NOMO-1 treated with dmso at 0.1 percent for 144 hours (cell line): ENCODE measurements at regions not wholly inside any gene's neighbourhood (a gene's known extent, or its start where the extent isn't known, plus 50 kb on each side); places are given as distances from the start of the nearest gene placed in this dataset.

Experiments
- DNase-seq: peaks from one replicate; lab custom pipeline; 2025; ENCODE audit not compliant: unreplicated experiment; lab: John Stamatoyannopoulos, UW

DNA sequence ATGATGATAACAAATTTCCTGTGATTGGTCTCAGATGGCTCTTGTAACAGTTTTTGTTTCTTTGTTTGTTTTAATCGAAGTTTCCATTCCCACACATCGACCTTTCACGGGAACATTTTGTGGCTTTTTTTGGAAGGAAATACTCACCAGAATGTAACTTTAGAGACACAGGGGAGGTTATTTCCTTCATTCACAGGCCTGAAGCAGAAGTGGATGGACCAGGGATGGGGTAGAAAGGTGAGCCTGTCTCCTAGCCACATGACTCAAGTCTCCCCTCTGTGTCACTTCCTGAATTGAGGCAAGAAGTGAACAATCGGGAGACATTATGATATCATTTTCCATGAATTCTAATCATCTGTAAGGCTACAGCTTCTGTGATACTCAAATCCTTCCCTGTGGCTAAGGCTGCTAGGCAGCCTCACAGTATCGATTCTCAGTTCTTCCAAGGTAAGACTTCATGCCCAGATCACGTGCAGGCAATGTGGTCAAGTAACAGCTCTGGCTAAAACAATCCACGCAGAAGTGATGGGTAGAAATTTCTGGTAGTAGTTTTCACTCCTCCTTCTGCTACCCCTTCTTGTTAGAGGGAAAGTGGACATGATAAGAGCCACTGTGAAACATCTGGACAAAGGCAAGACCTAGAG is 203.9 kb upstream of the NEBL start:
- DNase-seq, result no peak

DNA sequence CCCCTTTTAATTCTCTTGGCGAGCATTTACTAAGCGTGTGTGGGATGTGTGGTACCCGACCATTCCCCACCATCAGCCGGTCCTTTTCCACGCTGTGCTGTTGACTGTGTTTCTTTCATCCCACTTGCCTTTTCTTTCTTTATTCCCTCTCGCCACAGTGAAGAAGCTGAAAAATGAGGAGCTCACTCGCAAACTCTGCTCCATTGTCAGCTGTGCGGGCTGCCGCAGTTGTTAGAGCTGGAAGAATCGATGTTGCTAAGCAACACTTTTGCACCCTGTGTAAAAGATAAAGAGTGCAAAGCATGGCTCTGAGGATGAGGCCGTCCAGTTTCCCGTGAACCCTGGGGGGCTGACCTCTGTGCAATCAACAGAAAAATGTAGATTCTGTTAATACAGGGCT is 203.1 kb upstream of the NEBL start:
- DNase-seq, result no peak

DNA sequence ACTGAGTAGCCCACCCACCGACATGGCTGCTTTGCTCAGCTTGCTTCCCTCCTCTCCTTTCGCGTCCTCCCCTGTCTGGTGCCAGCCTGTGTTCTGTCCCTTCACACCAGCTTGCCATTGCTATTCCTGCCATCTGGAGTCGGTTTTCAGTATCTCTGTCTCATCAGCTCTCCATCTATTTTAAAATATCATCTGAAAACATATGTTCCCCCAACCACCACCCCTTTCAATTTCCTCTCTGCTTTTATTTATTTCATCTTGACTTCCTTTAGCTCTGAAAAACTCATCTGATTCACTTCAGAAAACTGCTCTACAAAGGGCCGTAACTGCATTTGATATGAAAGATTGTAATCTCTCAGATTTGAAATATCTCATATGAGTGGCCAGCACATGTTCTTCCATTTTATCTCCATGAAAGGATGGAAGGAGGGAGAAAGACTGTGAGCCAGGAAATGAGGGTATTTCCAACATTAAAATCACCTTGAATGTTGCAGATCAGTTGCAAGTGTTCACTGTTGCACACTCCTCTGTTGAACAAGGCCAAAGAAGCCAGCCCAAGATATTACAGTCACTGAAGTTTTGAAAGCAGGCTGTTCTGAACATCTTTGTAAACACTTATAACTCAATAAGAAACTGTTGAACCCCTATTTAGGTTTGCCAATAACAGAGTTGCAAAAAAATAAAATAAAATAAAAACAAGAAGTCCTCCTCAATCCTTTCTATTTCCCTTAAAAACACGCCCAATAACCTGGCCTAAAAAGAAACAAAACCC is 202.4 kb upstream of the NEBL start:
- DNase-seq, result no peak

DNA sequence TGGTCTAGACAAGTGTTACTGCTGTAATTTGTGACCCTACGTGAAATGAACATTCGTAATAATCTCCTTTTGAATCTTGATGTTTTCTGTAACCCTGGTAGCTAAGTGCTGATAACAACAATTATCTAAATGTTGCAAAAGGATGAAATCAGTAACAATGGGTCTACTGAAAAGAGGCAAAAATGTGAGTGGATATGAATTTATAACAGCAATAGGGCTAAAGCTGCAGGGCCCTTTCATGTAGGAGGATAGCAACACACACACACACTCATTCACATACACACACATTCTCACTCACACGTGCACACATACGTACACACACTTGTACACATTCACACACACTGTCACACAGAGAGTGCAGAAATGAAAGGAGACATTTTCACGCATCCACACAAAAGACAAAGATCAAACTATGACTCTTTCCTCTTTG is 200.8 kb upstream of the NEBL start:
- DNase-seq, result no peak

DNA sequence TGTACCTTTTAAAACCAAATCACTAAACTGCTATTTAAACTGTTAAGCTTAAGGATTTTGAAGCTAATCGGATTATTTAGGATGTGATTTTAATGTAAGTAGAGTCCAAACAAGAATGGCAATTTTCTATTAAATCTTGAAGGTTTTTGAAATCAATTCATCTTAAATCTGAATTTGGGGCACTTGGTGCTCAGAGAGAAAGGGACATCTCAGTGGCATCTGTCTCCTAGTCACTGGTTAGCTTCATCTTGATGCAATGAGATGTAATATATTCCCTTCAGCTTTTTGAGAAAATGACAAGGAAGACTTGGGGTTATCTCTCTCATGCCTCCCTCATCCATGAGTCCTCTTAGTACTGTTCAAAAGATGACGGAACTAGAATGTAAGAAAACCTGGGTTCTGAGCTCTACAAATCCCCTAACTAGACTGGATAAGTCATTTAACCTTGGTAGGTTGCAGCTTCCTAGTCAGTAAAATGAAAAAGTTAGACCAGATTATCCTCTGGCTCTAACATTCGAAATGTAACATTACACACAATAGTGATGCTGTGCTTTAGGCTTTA is 198.5 kb upstream of the NEBL start:
- DNase-seq, result no peak

DNA sequence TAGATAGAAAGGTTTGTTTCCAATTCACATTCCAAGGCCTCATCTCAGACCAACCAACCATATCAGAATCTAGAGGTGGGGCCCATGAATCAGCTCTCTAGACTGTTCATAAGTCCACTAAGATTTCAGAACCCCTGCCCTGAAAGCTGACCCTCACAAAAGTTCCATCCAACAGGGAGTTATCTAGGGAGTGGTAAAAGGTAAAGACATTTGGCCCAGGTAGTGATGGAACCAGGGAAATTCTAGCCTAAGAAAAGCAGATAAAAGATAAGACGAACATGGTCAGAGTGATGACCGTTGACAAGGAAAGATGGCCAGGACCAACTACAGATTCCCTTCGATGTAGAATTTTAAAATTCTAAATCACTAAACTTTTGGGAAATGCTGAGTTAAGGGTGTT is 198.0 kb upstream of the NEBL start:
- DNase-seq, result no peak

DNA sequence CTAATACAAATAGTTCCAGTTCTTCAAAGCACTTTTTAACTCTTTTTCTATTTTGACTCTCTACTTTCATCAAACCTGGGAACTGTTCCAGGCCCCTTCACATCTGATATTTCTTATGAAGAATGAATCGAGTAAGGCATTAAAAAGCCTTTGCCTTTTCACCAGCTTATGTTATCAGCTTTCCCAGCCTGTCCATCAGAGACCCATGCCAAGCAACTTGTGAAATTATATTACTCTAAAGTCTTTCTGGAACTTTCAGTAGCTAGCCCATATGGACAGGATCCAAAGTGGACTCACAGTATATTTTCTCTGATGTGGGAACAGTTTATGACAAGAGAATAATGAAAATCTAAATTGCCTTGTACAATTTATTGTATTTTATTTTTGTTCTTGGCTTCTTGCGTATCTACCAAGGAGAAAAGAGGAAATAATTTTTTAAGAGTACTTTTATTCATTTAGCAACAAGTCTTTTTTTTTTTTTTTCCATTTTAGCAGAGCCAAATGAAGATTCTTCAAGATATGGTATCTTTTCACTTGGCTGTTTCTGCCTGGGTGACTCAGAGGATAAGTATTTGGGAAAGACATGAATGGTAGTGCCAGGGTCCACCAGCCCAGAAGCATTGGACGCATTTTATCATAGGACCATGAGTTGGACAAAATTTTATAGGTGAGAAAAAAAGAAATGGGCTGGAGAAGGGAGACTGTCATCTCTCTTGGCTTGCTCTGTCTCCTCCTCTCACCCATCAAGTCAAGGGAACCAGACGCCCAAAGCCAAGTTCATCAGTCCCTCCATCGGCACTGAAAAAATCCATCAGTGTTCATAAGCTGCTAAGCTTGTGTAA is 195.8 kb upstream of the NEBL start:
- DNase-seq, result no peak

DNA sequence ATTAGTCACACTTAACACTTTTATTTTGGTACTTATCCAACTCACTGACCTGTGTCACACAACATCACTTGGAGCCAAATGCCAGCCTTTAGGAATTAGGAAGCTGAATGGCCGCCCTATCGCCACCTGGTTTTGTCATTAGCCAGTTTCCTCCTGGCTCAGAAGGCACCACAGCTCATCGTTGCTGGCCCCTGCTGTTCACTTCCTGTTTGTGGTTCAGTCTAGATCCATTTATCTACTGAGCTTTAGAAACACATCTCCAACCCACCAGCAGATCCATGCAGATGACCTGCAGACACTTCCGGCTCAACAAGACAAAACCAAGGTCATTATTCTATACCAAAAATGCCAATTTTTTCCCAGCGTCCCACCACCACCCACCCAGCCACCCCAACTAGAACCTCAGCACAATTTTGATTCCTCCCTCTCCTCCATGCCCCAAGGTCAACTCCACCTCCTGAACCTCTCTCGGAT is 193.5 kb upstream of the NEBL start:
- peak; percentile 10 for DNase-seq

DNA sequence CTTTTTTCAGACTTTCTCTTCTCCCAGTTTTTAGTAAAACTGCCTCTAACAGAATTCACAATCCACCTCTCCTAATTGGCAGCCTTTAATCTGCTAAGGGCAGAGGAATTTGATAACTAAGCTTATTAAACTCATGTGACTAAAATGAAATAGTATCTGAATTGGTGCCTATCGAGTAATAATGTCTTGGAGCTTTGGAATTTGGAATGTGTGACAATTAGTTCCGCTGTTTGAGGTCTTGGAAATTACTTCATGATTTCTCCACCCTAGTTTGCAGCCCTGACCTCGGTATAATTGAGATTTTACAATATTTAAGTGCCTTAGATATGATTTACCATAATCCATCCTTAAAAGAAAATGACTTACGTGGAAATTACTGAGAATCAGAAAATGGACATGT is 190.4 kb upstream of the NEBL start:
- DNase-seq, result no peak

DNA sequence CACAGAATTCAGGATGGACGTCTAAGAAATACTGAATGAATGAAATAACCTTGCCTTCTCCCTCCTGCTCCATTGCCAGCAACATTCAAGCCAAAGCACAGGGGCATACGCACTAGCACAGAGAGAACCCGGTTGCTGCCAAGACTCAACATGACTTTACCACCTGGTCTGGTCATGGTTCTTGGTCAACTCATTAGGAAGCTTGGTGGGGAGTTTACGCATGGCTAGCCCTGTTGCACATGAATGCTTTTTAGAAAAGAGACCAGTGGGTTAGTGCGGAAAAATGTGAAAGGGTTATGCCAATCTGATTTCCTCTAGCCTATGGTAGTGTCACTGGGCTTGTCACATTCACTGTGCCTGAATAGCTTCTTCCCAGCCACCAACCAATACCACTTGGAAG is 187.6 kb upstream of the NEBL start:
- DNase-seq, result no peak

DNA sequence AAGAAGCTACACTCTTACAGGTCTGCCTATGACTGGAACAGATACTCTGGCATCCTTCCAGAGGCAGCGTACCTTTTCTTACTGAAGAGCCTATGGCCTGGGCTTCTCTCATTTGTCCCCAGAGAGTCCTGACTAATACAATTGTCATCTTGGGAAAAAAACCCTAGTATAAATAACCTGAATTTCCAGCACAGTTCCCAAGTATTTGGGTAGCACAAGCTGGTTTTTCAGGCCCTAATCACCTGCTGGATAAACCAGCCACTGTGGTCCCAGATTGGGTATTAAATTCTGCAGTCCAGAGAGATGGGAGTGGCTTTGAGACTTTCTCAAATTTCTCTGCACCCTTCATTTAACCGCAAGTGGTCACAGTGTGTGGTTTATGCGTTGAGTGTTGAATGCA is 186.8 kb upstream of the NEBL start:
- no peak for DNase-seq

DNA sequence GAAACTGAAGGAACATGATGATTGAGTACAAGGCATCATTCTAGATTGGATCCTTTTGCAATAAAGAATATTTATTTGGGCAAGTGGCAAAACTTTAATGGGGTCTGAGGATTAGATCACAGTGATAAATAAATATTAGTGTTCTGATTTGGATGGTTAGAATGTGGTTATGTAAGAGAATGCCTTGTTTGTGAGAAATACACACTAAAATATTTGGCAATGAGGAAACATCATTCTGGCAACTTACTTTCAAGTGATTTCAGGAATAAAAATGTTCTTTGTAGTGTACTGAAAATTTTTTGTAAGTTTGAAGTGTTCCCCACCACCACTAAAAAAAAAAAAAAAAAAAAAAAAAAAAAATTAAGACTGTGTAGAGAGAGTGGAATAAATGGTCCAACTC is 185.1 kb upstream of the NEBL start:
- no peak for DNase-seq

DNA sequence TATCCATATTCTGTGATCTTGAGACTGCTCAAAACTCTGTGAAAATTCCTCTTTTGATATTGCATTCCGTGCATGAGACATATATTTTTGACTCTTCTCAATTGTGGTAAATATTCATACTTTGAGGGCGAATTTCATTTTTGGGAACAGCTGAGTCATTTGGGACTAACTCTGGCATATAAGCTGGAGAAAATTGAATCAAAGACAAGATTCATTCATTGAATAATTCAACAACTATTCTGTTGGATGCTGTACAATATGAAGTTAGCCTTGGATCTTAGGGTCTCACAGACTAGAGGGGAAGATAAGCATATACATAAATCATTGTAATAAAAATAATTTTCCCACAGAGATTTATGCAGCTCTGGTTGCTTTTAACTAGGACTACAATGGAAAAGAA is 183.2 kb upstream of the NEBL start:
- no peak for DNase-seq

DNA sequence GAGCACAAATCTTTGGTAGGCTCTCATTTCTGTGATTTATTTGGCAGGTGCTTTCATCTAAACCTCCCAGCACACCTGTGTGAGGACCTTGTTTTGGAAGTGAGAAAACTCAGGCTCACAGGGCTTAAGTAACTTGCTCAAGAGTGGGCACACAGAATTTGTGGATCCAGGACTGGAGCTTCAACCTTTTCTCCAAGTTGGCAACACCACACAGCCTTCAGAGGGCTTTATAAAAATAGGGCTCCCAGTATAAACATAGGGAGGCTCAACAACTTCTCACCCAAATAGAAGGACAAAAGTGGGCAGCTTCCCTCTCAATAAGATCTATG is 182.2 kb upstream of the NEBL start:
- DNase-seq, result no peak

DNA sequence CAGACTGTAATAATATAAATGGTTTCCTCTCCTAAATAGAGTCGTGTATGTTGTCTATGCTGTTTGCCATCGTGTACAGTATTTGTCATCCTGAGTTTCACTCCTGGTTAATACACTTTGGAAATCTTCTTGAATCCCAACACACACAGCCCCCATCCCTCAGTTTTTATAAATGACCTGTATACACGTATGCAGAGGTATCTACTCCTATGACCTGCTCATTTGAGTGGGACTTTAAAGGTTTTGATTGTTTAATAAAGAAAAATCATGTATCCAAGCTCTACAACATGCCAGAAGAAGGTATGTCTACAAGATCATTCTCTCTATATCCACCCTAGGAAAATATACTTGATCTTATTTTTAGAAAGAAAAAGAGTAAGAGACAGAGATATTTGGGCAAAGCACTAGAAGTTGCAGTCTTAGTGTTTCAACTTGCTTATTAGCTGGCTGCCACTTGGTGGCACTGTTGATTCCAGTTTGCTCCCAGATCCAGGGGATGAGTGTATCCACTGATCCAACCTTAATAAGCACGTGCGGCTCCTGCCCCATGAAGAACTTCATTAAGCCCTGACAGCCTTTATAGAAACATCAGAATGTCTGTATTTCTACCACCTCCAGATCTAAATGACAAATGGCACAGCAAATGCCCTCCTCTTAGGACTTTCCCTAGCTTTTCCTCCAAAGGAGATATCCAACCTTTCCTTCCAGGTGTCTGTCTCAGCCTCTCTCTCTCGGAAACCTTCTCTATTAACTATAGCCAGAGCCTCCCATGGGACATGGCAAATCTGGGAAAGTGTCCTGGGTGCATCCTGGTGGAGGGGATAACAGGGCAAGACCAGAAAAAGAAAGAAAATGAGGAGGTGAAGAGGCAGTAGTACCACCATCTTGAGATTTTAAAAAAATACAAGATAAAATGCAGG is 181.6 kb upstream of the NEBL start:
- peak; percentile 31 for DNase-seq

DNA sequence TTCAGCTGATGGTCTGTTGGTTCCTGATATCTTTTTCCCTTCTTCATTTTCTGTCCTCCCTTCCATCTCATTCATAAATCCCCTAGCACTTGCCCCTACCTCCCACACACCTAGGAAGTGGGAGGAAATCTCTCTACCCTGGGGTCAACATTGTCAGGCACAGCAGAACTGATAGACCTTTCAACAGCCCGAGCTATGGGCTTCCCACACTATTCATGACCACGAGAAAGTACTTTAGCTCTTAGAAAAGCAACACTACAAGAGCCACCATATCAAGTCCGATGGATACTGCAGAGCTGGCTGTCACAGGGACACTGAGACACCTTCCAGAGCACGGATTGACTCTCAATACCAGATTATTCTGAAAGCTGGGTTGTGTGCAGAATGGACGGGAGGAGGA is 180.6 kb upstream of the NEBL start:
- DNase-seq, result no peak

DNA sequence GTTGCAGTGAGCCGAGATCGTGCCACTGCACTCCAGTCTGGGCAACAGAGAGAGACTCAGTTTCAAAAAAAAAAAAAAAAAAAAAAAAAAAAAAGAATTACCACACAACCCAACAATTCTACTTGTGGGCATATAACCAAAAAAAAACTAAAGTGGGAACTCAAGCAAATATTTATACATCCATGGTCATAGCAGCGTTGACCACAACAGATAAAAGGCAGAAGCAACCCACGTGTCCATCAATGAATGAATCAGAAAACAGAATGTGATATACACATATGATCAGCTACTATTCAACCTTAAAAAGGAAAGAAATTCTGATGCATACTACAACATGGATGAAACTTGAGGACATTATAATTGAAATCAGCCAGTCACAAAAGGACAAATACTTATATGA is 179.3 kb upstream of the NEBL start:
- no peak for DNase-seq

DNA sequence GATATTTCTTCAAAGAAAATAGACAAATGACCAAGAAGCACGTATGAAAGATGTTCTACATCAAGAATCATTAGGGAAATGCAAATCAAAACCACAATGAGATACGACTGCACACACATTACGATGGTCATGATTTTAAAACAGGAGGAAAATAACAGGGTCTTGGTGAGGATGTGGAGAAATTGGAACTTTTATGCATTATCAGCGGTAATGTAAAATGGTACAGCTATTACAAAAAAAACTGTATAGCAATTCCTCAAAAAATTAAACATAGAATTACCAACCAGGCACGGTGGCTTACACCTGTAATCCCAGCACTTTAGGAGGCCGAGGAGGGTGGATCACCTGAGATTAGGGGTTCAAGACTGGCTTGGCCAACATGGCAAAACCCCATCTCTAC is 178.8 kb upstream of the NEBL start:
- no peak for DNase-seq

DNA sequence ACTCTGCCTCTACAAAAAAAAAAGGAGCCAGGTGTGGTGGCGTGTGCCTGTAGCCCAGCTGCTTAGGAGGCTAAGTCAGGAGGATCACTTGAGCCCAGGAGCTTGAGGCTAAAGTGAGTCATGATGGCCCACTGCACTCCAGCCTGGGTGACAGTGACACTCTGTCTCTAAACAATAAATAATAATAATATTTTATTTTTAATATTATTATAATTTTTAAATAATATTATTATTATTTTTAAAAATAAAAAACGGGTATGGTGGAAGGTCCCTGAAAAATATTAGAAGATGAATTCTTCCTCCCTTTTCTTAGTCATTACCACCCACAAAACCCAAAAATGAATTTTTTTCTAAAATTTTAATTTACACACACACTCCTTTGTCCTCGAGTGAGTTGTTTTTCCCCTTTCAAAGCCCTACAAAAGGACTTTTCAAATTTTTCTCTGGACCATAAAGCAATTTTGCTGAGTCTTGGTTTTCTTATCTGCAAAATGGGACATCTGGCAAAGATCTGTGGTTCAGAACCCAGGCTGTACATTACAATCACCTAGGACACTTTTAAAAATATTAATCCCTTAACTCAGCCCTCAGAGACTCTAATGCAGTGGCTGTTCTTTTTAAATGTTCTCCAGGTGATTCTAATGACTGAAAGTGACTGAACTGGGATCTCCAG is 174.0 kb upstream of the NEBL start:
- no peak for DNase-seq
